ENCODE measurements at regions not wholly inside any gene's neighbourhood (a gene's known extent, or its start where the extent isn't known, plus 50 kb on each side); places are given as distances from the start of the nearest gene placed in this dataset.
"Not testable (repeated sequence)": the region's sequence is repeated elsewhere in the genome, so short reads cannot be mapped to it uniquely, and the experiment has no call there.

DNA sequence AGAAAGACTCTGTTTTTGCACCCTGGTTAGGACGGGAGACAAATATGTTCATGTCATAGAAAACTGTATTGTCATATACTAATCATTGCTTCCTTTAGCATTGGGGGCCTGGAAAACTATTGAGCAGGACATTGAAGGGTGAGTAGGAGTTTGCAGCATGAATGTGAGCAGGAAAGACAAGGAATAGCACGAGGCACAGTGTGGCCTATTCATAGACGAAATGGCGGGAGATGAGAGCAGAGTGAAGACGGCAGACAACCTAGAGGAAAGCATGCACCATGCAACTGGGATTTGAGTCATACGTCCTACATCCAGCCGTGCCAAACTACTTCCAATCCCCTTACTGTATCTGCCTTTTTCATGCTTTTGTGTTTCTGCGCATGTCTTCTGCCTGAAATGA is 508.1 kb downstream of the NTRK3 start:
- no peaks in the 10 kb centered on the region for H3K27me3 ChIP-seq (ENCODE audit: insufficient read depth, low read length)
- 95% methylated on average over 8 of the region's 8 CpGs for WGBS
- no peaks in the 10 kb centered on the region for H3K36me3 ChIP-seq (ENCODE audit: insufficient read depth, low read length)
- H3K4me1 ChIP-seq (ENCODE audit: insufficient read depth, low read length), result no peaks in the 10 kb centered on the region
- H3K4me3 ChIP-seq (ENCODE audit: low read length), result no peak overlapping the region
- no peak overlapping the region for H3K9ac ChIP-seq (ENCODE audit: low read depth, low read length)
- H3K9me3 ChIP-seq (ENCODE audit: insufficient read depth, low read depth, low read length), result no peaks in the 10 kb centered on the region
- no peak overlapping the region for H3K27ac ChIP-seq (ENCODE audit: low read depth, low read length)

- 94% methylated on average over 1 of the region's 1 CpG for WGBS
- no peaks in the 10 kb centered on the region for H3K27me3 ChIP-seq (ENCODE audit: insufficient read depth, low read length)
- no peak overlapping the region for H3K9ac ChIP-seq (ENCODE audit: low read depth, low read length)
- H3K9me3 ChIP-seq (ENCODE audit: insufficient read depth, low read depth, low read length), result no peaks in the 10 kb centered on the region
- no peaks in the 10 kb centered on the region for H3K4me1 ChIP-seq (ENCODE audit: insufficient read depth, low read length)
- no peak overlapping the region for H3K27ac ChIP-seq (ENCODE audit: low read depth, low read length)
- H3K36me3 ChIP-seq (ENCODE audit: insufficient read depth, low read length), result no peaks in the 10 kb centered on the region
- H3K4me3 ChIP-seq (ENCODE audit: low read length), result no peak overlapping the region
These were observed 509.5 kb downstream of the NTRK3 start for GRCh38 chr15:87747087-87747486.

GRCh38 chr15:87746333-87746732 is 510.2 kb downstream of the NTRK3 start:
- H3K27me3 ChIP-seq (ENCODE audit: insufficient read depth, low read length), result no peaks in the 10 kb centered on the region
- H3K27ac ChIP-seq (ENCODE audit: low read depth, low read length), result no peak overlapping the region
- H3K4me1 ChIP-seq (ENCODE audit: insufficient read depth, low read length), result no peaks in the 10 kb centered on the region
- no peak overlapping the region for H3K9ac ChIP-seq (ENCODE audit: low read depth, low read length)
- no peaks in the 10 kb centered on the region for H3K9me3 ChIP-seq (ENCODE audit: insufficient read depth, low read depth, low read length)
- no peaks in the 10 kb centered on the region for H3K36me3 ChIP-seq (ENCODE audit: insufficient read depth, low read length)
- no peak overlapping the region for H3K4me3 ChIP-seq (ENCODE audit: low read length)

GRCh38 chr15:87744815-87745214 is 511.7 kb downstream of the NTRK3 start:
- no peaks in the 10 kb centered on the region for H3K27me3 ChIP-seq (ENCODE audit: insufficient read depth, low read length)
- no peaks in the 10 kb centered on the region for H3K4me1 ChIP-seq (ENCODE audit: insufficient read depth, low read length)
- no peaks in the 10 kb centered on the region for H3K9me3 ChIP-seq (ENCODE audit: insufficient read depth, low read depth, low read length)
- H3K9ac ChIP-seq (ENCODE audit: low read depth, low read length), result no peak overlapping the region
- no peaks in the 10 kb centered on the region for H3K36me3 ChIP-seq (ENCODE audit: insufficient read depth, low read length)
- H3K27ac ChIP-seq (ENCODE audit: low read depth, low read length), result no peak overlapping the region
- no peak overlapping the region for H3K4me3 ChIP-seq (ENCODE audit: low read length)
- WGBS, result 90% methylated on average over 1 of the region's 2 CpGs

- Histone ChIP-seq H3K4me1 (ENCODE audit: insufficient read depth, low read length) (no peaks in the 10 kb centered on the region), H3K36me3 (ENCODE audit: insufficient read depth, low read length) (no peaks in the 10 kb centered on the region), H3K9me3 (ENCODE audit: insufficient read depth, low read depth, low read length) (no peaks in the 10 kb centered on the region), H3K27ac (ENCODE audit: low read depth, low read length) (no peak overlapping the region), H3K4me3 (ENCODE audit: low read length) (no peak overlapping the region), H3K27me3 (ENCODE audit: insufficient read depth, low read length) (no peaks in the 10 kb centered on the region), H3K9ac (ENCODE audit: low read depth, low read length) (no peak overlapping the region)
- WGBS, result 100% methylated on average over 3 of the region's 3 CpGs
These were observed 513.0 kb downstream of the NTRK3 start for GRCh38 chr15:87743562-87743961.

GRCh38 chr15:87741350-87741749 is 515.2 kb downstream of the NTRK3 start:
- WGBS, result 84% methylated on average over 3 of the region's 3 CpGs
- H3K9ac ChIP-seq (ENCODE audit: low read depth, low read length), result no peak overlapping the region
- H3K27me3 ChIP-seq (ENCODE audit: insufficient read depth, low read length), result no peaks in the 10 kb centered on the region
- no peaks in the 10 kb centered on the region for H3K9me3 ChIP-seq (ENCODE audit: insufficient read depth, low read depth, low read length)
- H3K4me3 ChIP-seq (ENCODE audit: low read length), result no peak overlapping the region
- no peaks in the 10 kb centered on the region for H3K4me1 ChIP-seq (ENCODE audit: insufficient read depth, low read length)
- H3K27ac ChIP-seq (ENCODE audit: low read depth, low read length), result no peak overlapping the region
- H3K36me3 ChIP-seq (ENCODE audit: insufficient read depth, low read length), result no peaks in the 10 kb centered on the region

- H3K36me3 ChIP-seq (ENCODE audit: insufficient read depth, low read length), result no peaks in the 10 kb centered on the region
- H3K9me3 ChIP-seq (ENCODE audit: insufficient read depth, low read depth, low read length), result no peaks in the 10 kb centered on the region
- WGBS, result 94% methylated on average over 5 of the region's 5 CpGs
- no peak overlapping the region for H3K4me3 ChIP-seq (ENCODE audit: low read length)
- H3K27ac ChIP-seq (ENCODE audit: low read depth, low read length), result no peak overlapping the region
- no peak overlapping the region for H3K9ac ChIP-seq (ENCODE audit: low read depth, low read length)
- H3K27me3 ChIP-seq (ENCODE audit: insufficient read depth, low read length), result no peaks in the 10 kb centered on the region
- H3K4me1 ChIP-seq (ENCODE audit: insufficient read depth, low read length), result no peaks in the 10 kb centered on the region
These were observed 515.7 kb downstream of the NTRK3 start for GRCh38 chr15:87740655-87741344.

GRCh38 chr15:87739866-87740265 is 516.7 kb downstream of the NTRK3 start:
- no peaks in the 10 kb centered on the region for H3K36me3 ChIP-seq (ENCODE audit: insufficient read depth, low read length)
- no peak overlapping the region for H3K27ac ChIP-seq (ENCODE audit: low read depth, low read length)
- 95% methylated on average over 2 of the region's 2 CpGs for WGBS
- no peaks in the 10 kb centered on the region for H3K4me1 ChIP-seq (ENCODE audit: insufficient read depth, low read length)
- H3K9me3 ChIP-seq (ENCODE audit: insufficient read depth, low read depth, low read length), result no peaks in the 10 kb centered on the region
- no peaks in the 10 kb centered on the region for H3K27me3 ChIP-seq (ENCODE audit: insufficient read depth, low read length)
- H3K4me3 ChIP-seq (ENCODE audit: low read length), result no peak overlapping the region
- no peak overlapping the region for H3K9ac ChIP-seq (ENCODE audit: low read depth, low read length)

DNA sequence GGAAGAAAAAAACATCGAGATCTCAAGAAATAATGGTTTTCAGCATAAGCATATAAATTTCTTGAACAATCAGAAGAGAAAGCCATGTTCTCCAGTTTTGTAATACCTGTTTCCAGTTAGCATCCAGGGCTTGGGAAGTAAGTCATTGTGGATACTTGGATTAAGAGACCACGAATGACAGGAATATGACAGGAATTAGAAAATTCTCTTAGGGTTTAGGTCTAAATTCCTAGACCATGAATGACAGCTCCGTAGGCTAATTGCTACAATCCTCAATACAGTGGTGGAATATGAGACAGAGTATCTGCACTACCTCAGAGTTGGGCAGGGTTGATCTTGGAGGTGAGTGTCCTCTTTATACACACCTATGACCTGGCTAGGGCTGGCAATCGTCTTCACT is 517.5 kb downstream of the NTRK3 start:
- Histone ChIP-seq H3K9me3 (ENCODE audit: insufficient read depth, low read depth, low read length) (no peaks in the 10 kb centered on the region), H3K27ac (ENCODE audit: low read depth, low read length) (no peak overlapping the region), H3K27me3 (ENCODE audit: insufficient read depth, low read length) (no peaks in the 10 kb centered on the region), H3K36me3 (ENCODE audit: insufficient read depth, low read length) (no peaks in the 10 kb centered on the region), H3K4me1 (ENCODE audit: insufficient read depth, low read length) (no peaks in the 10 kb centered on the region), H3K9ac (ENCODE audit: low read depth, low read length) (no peak overlapping the region), H3K4me3 (ENCODE audit: low read length) (no peak overlapping the region)
- 93% methylated on average over 4 of the region's 4 CpGs for WGBS

DNA sequence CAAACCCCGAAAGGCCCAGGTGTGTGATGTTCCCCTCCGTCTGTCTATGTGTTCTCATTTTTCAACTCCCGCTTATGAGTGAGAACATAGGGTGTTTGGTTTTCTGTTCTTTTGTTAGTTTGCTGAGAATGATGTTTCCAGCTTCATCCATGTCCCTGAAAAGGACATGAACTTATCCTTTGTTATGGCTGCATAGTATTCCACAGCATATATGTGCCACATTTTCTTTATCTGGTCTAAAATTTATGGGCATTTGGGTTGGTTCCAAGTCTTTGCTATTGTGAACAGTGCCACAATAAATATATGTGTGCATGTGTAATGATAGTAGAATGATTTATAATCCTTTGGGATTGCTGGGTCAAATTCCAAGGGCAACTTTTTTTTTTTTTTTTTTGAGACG is 519.1 kb downstream of the NTRK3 start:
- not testable (repeated sequence) for H3K27ac ChIP-seq (ENCODE audit: low read depth, low read length)
- 96% methylated on average over 4 of the region's 4 CpGs for WGBS

DNA sequence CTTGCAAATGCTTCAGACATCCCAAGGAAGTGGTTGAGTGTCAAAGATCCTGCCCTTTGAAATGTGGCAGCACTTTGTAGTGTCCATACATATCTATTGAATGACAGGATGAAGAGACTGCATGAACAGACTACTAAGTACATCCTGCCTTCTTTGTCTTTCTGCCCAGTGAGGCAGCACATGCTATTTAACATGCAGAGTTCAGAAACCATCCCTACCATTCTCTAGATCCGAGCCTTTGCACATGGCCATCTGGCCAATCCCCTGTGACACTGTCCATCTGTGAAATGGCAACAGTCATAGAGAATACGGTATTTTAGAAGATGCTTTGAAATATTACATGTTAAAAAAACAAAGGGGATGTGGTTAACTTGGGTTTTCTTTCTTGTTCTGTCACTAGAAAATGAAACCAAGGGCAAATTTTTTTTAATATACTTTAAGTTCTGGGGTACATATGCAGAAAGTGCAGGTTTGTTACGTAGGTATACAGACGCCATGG is 519.6 kb downstream of the NTRK3 start:
- Histone ChIP-seq H3K36me3 (ENCODE audit: insufficient read depth, low read length) (no peaks in the 10 kb centered on the region), H3K27me3 (ENCODE audit: insufficient read depth, low read length) (no peaks in the 10 kb centered on the region), H3K4me1 (ENCODE audit: insufficient read depth, low read length) (peaks cover 7% of the 10 kb centered on the region; the same call in 1 of the 2 replicates), H3K9ac (ENCODE audit: low read depth, low read length) (no peak overlapping the region), H3K27ac (ENCODE audit: low read depth, low read length) (no peak overlapping the region), H3K4me3 (ENCODE audit: low read length) (no peak overlapping the region), H3K9me3 (ENCODE audit: insufficient read depth, low read depth, low read length) (no peaks in the 10 kb centered on the region)
- 91% methylated on average over 4 of the region's 4 CpGs for WGBS

More for the DNA sequence above, 519.1 kb downstream of the NTRK3 start:
- H3K27me3 ChIP-seq (ENCODE audit: insufficient read depth, low read length); H3K4me1 ChIP-seq (ENCODE audit: insufficient read depth, low read length); H3K9ac ChIP-seq (ENCODE audit: low read depth, low read length); H3K36me3 ChIP-seq (ENCODE audit: insufficient read depth, low read length); H3K4me3 ChIP-seq (ENCODE audit: low read length); H3K9me3 ChIP-seq (ENCODE audit: insufficient read depth, low read depth, low read length): not testable (repeated sequence)

DNA sequence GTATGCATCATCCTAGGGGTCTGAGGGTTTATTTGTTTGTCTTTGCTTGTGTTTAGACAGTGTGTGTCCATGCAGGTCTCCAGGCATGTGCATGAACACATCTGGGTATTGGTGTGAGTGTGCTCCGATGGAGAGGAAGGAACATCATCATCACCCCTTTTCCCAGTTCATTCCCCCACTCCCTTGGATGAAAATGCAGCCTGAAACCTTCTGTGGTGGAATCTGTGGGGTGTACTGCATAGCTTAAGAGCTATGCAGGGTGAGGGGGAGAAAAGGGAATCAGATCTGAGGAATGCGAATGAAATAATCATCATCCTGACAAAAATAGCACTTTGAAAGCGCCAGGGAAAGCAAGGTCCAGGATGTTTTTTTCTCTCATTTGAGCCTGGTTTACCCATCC is 520.1 kb downstream of the NTRK3 start:
- Histone ChIP-seq H3K27ac (ENCODE audit: low read depth, low read length) (no peak overlapping the region), H3K36me3 (ENCODE audit: insufficient read depth, low read length) (no peaks in the 10 kb centered on the region), H3K4me1 (ENCODE audit: insufficient read depth, low read length) (peaks cover 7% of the 10 kb centered on the region; the same call in 1 of the 2 replicates), H3K9me3 (ENCODE audit: insufficient read depth, low read depth, low read length) (no peaks in the 10 kb centered on the region), H3K27me3 (ENCODE audit: insufficient read depth, low read length) (no peaks in the 10 kb centered on the region), H3K4me3 (ENCODE audit: low read length) (no peak overlapping the region), H3K9ac (ENCODE audit: low read depth, low read length) (no peak overlapping the region)
- WGBS, result 93% methylated on average over 2 of the region's 3 CpGs

All from HUES64 (cell line).